NOMO-1 treated with dmso at 0.1 percent for 144 hours (cell line): ENCODE measurements at regions not wholly inside any gene's neighbourhood (a gene's known extent, or its start where the extent isn't known, plus 50 kb on each side); places are given as distances from the start of the nearest gene placed in this dataset.

ENCODE experiments used
- DNase-seq: peaks from one replicate; lab custom pipeline; 2025; ENCODE audit not compliant: unreplicated experiment; lab: John Stamatoyannopoulos, UW

DNA sequence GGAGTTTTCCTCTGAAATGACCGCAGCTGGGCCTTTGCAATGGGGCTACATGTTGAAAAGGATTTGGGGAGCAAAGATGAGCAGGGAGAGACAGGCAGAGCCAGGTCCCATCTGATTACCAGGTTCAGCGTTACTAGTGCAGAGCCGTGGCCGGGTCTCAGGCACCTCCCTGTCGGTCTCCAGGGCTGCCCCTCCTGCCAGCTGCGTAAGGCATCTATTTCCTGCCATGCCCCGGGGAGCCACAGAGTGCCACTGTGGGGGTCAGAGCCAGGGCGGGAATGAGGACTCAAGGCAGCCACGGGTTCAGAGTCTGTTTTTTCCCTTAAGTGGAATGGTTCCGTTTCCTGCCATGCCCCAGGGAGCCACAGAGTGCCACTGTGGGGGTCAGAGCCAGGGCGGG, 382.6 kb upstream of the SHH start:
- DNase-seq = no peak

DNA sequence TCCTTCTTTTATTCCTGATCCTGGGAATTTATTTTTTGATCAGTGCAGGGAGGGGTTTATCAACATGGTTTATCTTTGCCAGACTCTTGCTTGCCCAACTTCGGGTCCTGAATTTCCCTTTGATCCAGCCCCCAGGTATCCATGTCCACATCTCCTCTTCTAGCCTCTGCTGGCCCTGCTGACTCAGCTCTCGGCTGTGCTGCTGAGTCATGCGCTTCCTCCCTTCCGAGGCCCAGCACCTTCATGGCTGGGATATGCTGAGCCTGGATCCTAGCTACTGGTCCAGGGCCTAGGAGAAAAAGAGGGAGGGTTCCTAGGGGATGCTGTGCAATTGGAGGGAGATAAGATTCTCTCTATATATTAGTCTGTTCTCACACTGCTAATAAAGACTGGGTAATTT, 380.7 kb upstream of the SHH start:
- DNase-seq = no peak

GRCh38 chr7:156191090-156191489, 378.8 kb upstream of the SHH start:
- DNase-seq = no peak

DNA sequence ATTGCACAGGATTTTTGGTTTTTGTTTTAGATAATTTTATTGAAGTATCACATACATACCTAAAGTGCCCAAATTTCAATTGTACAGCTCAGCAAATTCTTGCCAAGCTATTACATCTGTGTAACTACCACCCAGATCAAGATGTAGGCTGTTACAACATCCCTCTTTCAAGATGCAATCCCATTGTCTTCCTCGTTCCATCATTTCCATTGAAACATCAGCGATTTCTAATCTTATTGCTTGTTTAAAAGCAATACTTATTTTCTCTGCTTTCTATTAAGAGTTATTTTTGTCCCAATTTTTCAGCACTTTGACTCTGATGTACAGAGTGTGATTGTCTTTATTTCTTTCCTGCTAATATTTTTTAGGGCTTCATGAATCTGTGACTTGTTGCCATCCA, 372.8 kb upstream of the SHH start:
- no peak for DNase-seq

GRCh38 chr7:156184164-156184563, 371.9 kb upstream of the SHH start:
- no peak for DNase-seq

GRCh38 chr7:156180451-156181229, 368.4 kb upstream of the SHH start:
- DNase-seq = no peak

DNA sequence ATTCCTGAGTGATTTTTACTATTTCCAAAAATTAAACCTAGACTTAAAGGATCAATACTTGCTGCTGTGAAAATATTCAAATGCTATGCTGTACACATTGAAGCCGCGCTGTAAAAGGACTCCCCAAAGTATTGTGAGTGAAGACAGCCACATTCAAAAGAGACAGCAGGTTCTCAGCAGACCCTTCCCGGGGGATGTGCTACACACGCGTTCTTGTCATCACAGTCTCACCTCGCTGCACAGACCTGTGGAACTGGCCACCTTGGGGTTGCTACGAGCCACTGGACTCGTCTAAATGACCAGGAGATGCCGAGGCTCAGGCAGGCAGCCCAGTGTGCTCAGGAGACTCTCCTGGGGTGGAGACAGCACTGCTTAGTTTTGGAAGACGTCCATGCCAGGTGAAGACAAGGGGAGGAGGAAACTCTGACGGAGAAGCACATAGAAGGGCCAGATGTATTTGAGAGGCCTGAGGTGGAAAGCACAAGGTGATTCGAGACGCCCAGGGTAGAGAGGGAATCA, 367.7 kb upstream of the SHH start:
- DNase-seq = no peak

DNA sequence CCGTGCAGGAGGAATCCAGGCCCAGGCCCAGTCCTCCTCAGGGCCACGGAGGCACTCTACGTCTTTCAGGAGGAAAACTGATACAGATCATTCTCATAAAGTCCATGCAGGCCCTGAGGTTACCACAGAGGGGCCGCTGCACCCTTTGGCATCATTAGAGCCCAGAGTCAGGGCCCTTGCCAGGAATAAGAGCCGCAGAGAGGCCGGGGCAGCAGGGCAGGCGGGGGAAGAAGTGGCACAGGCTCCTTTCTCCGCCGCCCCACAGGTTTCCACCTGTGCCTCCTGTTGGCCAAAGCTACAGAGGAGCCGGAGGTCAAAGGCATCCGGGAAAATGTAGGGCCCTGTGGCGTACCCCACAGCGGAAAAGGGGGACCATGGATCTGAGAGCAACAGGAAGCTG, 366.6 kb upstream of the SHH start:
- no peak for DNase-seq

GRCh38 chr7:156178214-156178613, 366.0 kb upstream of the SHH start:
- no peak for DNase-seq

- DNase-seq = no peak
Observed at GRCh38 chr7:156177422-156178055, 365.3 kb upstream of the SHH start.

DNA sequence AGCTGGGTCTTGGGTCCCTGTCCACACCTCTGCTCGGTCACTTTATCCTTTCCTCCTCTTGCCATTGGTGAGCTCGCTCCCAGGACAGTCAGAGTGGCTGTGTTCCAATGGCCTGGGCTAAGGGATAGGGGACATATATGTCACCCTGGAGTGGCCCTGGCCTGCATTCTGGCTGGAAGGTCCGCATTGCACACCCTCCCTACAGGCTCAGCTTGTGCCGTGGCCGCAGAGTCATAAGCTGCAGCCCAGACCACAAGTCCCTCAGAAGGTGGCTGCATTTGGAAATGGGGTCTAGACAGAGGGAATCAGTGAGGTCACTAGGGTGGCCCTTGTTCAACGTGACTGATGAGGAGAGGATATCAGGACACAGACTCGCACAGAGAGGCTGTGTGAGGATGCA, 363.8 kb upstream of the SHH start:
- DNase-seq = no peak

DNA sequence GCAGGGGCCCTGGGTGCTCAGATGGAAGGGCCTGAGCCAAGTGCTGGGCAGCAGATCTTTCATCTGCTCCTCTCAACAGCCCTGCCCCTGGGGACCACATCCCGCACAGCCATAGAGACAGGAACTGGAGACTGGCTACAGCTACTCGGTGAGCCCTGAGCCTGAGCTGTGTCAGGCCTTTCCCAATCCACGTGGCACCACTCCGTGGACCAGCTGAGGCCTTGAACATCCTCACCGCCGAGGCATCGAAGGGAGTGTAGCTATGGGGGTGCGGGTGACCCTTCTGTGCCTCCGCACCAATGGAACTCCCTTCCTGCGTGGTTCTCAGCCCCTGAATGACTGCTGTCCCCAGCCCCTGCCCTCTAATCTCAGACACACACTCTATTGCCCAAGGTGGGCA, 362.7 kb upstream of the SHH start:
- no peak for DNase-seq

DNA sequence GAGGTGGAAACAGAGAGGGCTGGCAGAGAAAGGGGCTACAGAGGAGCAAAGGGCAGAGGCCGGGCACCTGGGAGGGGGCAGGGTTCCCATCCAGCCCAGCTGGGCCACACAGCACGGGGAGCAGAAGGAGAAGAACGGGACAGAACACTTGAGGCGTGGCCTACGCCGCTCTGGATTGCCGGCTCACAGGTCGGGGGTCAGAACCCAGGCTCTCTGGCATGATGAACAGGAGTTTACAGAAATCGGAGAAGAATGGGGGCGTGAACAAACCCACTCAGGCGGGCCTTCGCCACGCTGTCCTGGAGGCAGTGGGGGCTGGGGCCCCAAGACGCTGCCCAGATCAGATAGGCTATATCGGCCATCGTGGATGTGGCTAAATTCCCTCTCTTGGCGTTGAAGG, 362.2 kb upstream of the SHH start:
- no peak for DNase-seq

GRCh38 chr7:156173748-156174353, 361.6 kb upstream of the SHH start:
- DNase-seq = no peak

DNA sequence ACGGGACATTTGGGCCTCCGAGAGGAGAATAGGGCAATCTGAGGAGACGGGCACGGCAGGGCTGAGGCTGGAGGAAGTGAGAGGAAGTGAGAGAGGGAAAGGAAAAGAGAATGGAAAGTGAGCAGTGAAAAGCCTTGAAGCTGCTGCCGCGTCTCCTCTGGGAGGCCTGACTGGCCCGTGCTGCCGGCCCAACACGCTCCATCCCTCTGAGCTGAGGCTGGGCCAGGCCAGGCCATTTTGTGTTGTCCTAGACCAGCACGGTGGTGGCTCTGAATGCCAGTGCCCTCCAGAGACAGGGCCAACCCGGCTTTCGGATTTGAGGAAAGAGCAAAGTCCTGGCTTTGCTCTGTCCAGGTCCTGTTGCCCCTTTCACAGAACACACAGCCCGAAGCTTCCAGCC, 361.1 kb upstream of the SHH start:
- no peak for DNase-seq

GRCh38 chr7:156172638-156173037, 360.4 kb upstream of the SHH start:
- DNase-seq = no peak

- DNase-seq = no peak
Observed at GRCh38 chr7:156169474-156170370, 357.5 kb upstream of the SHH start.

DNA sequence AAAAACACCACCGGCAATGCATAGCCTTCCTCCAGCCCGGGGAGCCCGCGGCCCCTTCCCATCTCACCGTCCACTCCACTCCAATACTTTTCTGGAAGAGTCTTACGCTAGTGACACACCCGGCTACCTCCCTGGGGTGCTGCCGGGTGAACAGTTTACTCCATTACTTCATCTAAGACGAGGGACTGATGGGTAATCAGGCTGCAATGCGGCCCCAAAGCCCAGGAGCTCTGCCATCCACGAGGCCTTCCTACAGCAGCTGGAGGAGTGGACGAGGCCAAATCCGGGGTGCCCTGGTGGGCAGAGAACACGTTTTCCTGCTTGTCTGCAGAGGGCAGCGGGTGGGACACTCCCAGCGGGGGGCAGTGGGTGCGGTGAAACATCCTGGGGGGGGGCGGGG, 356.2 kb upstream of the SHH start:
- no peak for DNase-seq

GRCh38 chr7:156167987-156168386, 355.7 kb upstream of the SHH start:
- DNase-seq = no peak

DNA sequence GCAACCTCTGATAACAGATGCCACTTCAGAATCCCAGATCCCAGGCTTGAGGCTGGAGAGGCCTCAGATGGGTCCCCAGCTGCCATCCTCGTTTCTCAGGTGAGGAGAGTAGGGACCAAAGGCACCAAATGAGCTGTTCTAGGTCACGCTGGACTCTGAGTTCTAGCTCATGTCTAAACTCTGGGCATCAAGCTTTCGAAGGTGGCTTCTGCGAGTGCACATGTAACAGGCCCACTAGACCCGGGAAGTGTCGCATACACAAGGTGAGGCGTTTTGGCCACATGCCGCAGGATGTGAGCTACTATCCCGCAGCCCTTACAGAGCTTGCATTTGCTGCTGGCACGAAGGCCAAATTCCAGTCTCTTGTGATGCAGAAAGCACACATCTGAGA, 355.1 kb upstream of the SHH start:
- DNase-seq = no peak

- DNase-seq = no peak
Observed at GRCh38 chr7:156166692-156167416, 354.6 kb upstream of the SHH start.
